ENCODE measurements at regions not wholly inside any gene's neighbourhood (a gene's known extent, or its start where the extent isn't known, plus 50 kb on each side); places are given as distances from the start of the nearest gene placed in this dataset.

DNA sequence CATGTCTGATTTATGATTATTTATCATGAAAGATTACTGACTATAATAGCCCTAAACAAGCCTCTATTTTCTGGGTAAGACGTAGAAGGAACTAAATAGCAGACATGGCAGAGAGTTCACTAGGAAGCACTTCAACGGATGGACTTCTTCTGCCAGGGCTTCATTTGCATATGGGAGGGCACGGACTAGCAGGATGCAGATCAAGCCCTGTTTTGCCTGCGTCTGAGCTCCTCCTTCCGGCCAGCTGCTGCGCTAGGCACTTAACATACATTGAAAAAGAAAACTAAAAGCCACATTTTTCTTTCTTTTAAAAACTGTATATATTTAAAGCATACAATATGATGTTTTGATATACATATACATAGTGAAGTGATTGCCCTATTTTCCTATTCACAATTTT, 340.0 kb upstream of the MEX3C start:
- Histone ChIP-seq H3K4me1 (ENCODE audit: control insufficient read depth, extremely low read depth, insufficient read depth, low read length) (no peaks in the 10 kb centered on the region), H3K4me3 (replicated peaks in 1 of 4; ENCODE audit: control extremely low read depth in 1 of 4, insufficient read depth in 1 of 4, low read depth in 3 of 4, low read length in 4 of 4) (no peak overlapping the region), H3K4me2 (ENCODE audit: extremely low read depth, insufficient read depth, low read length) (no peak overlapping the region), H3K36me3 (ENCODE audit: control insufficient read depth, insufficient read depth, low read length) (no peaks in the 10 kb centered on the region), H3K9ac (ENCODE audit: insufficient read depth, low read length) (no peak overlapping the region), H3K27ac (ENCODE audit: insufficient read depth, low read length) (no peak overlapping the region), H3K27me3 (ENCODE audit: control insufficient read depth, insufficient read depth, low read length) (no peaks in the 10 kb centered on the region), H3K9me3 (ENCODE audit: control insufficient read depth, insufficient read depth, low read depth, low read length) (no peaks in the 10 kb centered on the region), H2AFZ (ENCODE audit: low read length) (no peak overlapping the region), H4K20me1 (ENCODE audit: control insufficient read depth, extremely low read depth, insufficient read depth, low read length) (no peaks in the 10 kb centered on the region), H3K79me2 (ENCODE audit: control insufficient read depth, insufficient read depth, low read length) (no peaks in the 10 kb centered on the region)
- TF ChIP-seq, protein P1, sequence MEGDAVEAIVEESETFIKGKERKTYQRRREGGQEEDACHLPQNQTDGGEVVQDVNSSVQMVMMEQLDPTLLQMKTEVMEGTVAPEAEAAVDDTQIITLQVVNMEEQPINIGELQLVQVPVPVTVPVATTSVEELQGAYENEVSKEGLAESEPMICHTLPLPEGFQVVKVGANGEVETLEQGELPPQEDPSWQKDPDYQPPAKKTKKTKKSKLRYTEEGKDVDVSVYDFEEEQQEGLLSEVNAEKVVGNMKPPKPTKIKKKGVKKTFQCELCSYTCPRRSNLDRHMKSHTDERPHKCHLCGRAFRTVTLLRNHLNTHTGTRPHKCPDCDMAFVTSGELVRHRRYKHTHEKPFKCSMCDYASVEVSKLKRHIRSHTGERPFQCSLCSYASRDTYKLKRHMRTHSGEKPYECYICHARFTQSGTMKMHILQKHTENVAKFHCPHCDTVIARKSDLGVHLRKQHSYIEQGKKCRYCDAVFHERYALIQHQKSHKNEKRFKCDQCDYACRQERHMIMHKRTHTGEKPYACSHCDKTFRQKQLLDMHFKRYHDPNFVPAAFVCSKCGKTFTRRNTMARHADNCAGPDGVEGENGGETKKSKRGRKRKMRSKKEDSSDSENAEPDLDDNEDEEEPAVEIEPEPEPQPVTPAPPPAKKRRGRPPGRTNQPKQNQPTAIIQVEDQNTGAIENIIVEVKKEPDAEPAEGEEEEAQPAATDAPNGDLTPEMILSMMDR (conservative IDR thresholded peaks at IDR 0.05 in 1 of 2, IDR thresholded peaks at IDR 0.05 in 1 of 2; ENCODE audit: low read depth in 1 of 2, low read length in 2 of 2), result no peak
- no peak for TF ChIP-seq EZH2 (IDR thresholded peaks at IDR 0.05; ENCODE audit: low read length, missing control alignments)
- DNase-seq (ENCODE audit: low read depth in 2 of 2), result peak in 1 of 2 donors; percentile 8

DNA sequence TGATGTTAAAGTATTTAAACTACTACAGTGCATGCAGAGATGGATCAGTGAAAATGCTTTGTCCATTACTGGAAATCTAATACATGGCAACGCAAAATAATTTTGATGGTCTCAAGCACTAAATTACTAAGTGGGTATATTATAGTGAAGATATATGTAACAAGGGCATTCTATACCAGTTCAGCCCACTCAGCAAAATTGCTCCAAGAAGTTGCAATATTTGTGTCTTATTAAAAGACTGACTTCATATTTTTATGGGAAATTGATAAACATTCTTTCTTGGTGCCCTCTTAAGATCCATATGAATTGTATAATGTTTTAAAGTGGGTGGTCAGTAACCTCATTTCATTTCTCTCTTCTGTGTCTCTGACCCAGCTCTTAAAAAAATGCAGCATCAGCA, 343.1 kb upstream of the MEX3C start:
- Histone ChIP-seq H3K27me3 (ENCODE audit: control insufficient read depth, insufficient read depth, low read length) (no peaks in the 10 kb centered on the region), H3K79me2 (ENCODE audit: control insufficient read depth, insufficient read depth, low read length) (no peaks in the 10 kb centered on the region), H3K36me3 (ENCODE audit: control insufficient read depth, insufficient read depth, low read length) (no peaks in the 10 kb centered on the region), H3K9ac (ENCODE audit: insufficient read depth, low read length) (no peak overlapping the region), H3K4me3 (replicated peaks in 1 of 4; ENCODE audit: control extremely low read depth in 1 of 4, insufficient read depth in 1 of 4, low read depth in 3 of 4, low read length in 4 of 4) (no peak overlapping the region), H3K4me1 (ENCODE audit: control insufficient read depth, extremely low read depth, insufficient read depth, low read length) (no peaks in the 10 kb centered on the region), H4K20me1 (ENCODE audit: control insufficient read depth, extremely low read depth, insufficient read depth, low read length) (no peaks in the 10 kb centered on the region), H3K4me2 (ENCODE audit: extremely low read depth, insufficient read depth, low read length) (no peak overlapping the region), H3K9me3 (ENCODE audit: control insufficient read depth, insufficient read depth, low read depth, low read length) (no peaks in the 10 kb centered on the region), H3K27ac (ENCODE audit: insufficient read depth, low read length) (no peak overlapping the region), H2AFZ (ENCODE audit: low read length) (no peak overlapping the region)
- no peak for DNase-seq (ENCODE audit: low read depth in 2 of 2)
- no peak for TF ChIP-seq EZH2 (IDR thresholded peaks at IDR 0.05; ENCODE audit: low read length, missing control alignments)
- TF ChIP-seq, protein P1 (conservative IDR thresholded peaks at IDR 0.05 in 1 of 2, IDR thresholded peaks at IDR 0.05 in 1 of 2; ENCODE audit: low read depth in 1 of 2, low read length in 2 of 2), result no peak

DNA sequence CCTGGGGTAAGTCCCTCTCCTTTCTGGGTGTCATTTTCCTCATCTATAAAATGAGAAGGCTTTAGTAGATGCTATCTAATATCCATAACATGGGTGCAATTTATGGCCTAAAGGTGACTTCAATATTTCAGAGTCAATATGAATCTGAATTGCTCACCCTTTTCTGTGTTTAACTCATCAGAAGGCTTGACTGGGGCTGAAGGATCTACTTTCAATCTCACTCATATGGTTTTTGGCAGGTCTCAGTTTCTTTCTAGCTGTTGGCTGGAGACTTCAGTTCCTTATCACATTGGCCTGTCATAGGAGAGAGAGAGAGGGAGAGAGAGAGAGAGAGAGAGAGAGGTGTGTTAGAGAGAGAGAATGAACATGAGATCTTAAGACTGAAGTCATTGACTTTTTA, 343.7 kb upstream of the MEX3C start:
- Histone ChIP-seq H3K79me2 (ENCODE audit: control insufficient read depth, insufficient read depth, low read length) (no peaks in the 10 kb centered on the region), H4K20me1 (ENCODE audit: control insufficient read depth, extremely low read depth, insufficient read depth, low read length) (no peaks in the 10 kb centered on the region), H3K27ac (ENCODE audit: insufficient read depth, low read length) (no peak overlapping the region), H3K9me3 (ENCODE audit: control insufficient read depth, insufficient read depth, low read depth, low read length) (no peaks in the 10 kb centered on the region), H2AFZ (ENCODE audit: low read length) (no peak overlapping the region), H3K4me2 (ENCODE audit: extremely low read depth, insufficient read depth, low read length) (no peak overlapping the region), H3K9ac (ENCODE audit: insufficient read depth, low read length) (no peak overlapping the region), H3K4me3 (replicated peaks in 1 of 4; ENCODE audit: control extremely low read depth in 1 of 4, insufficient read depth in 1 of 4, low read depth in 3 of 4, low read length in 4 of 4) (no peak overlapping the region), H3K27me3 (ENCODE audit: control insufficient read depth, insufficient read depth, low read length) (no peaks in the 10 kb centered on the region), H3K4me1 (ENCODE audit: control insufficient read depth, extremely low read depth, insufficient read depth, low read length) (no peaks in the 10 kb centered on the region), H3K36me3 (ENCODE audit: control insufficient read depth, insufficient read depth, low read length) (no peaks in the 10 kb centered on the region)
- no peak for DNase-seq (ENCODE audit: low read depth in 2 of 2)
- TF ChIP-seq, protein P1 (conservative IDR thresholded peaks at IDR 0.05 in 1 of 2, IDR thresholded peaks at IDR 0.05 in 1 of 2; ENCODE audit: low read depth in 1 of 2, low read length in 2 of 2), result no peak

Measured in fibroblast of lung (primary cell).